CD4-positive, alpha-beta T cell treated with Interleukin-21 for 1 hour (primary cell): ENCODE measurements at regions not wholly inside any gene's neighbourhood (a gene's known extent, or its start where the extent isn't known, plus 50 kb on each side); places are given as distances from the start of the nearest gene placed in this dataset.

Experiments used
- DNase-seq: peaks from one replicate; pipeline ENCODE4 v3.0.0-alpha.2; 2020

DNA sequence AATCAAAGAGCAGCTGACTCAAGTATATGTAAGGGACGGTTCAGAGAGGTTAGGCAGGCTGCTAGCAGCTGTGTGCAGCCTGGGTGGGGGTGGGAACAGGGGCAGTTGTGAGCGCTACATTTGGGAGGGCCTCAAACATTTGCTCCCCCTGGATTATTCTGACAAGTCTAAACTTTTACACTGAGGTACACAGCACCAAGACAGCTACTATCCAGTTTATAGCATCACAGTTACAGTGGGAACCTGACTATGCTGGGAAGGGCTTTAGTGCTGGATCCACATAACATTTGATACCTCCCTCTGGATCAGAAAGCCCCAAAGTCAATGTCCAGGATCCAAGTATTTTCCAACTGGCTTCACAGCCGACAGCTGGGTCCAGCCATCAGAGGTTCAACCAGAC is 55.8 kb upstream of the GIMD1 start:
- no peak for DNase-seq

- no peak for DNase-seq
Observed at GRCh38 chr4:106423791-106424190, 55.2 kb upstream of the GIMD1 start.

GRCh38 chr4:106422766-106423165 is 54.2 kb upstream of the GIMD1 start:
- DNase-seq, result no peak

DNA sequence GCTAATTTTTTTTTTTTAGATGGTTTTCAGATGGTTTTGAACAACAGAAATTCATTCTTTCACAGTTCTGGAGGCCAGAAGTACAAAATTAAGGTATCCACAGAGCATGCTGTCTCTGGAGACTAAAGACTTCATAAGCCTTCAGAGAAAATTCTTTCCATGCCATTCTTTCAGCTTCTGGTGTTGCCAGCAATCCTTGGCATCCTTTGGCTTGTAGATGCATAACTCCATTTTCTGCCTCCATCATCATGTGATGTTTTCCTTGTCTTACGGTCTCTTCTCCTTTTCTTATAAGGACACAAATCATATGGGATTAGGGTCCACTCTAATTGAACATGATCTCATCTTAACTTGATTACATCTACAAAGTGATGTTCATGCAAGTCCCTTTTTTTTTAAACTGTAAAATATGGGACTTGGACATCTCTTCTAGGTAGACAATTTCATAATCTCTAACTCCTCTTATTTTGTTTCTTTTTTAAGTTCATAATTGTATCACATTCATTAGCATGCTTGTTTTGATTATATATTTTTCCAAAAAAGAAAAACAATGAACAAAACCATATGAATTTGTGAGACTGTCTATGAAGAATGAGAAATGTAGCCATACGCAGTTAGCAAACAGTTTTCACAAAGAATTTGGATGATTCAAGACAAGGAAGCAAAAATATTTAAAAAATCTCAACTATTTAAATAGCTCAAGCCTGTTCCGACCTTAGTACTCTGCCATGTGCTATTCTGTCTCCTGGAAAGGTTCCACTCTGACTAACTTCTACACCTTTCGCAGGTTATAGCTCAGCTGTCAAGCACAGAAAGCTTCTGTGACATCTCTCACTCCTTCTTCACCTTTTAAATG is 53.1 kb upstream of the GIMD1 start:
- DNase-seq, result no peak

DNA sequence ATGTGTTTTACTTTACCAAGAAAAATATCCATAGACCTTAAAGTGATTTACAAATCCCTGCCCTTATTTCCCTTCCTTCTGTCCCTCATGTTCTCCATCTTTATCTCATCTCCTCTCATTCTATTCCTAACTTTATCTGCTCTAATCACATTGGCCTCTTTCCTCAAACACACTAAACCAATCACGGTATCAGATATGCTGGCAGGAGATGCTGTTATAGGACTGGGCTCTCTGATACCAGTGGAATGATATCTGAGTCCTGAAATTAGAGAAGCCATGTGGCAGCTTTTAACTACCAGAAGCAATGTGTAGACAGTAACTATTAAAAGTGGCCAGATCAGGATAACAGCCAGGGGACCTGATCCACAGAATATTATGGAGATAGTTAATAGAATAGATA is 49.9 kb upstream of the GIMD1 start:
- no peak for DNase-seq
